ENCODE measurements at regions not wholly inside any gene's neighbourhood (a gene's known extent, or its start where the extent isn't known, plus 50 kb on each side); places are given as distances from the start of the nearest gene placed in this dataset.

GRCh38 chr17:33640629-33641028 lies 347.5 kb upstream of the ASIC2 start:
- H3K9me3 Mint-ChIP-seq = peaks cover 0 to 10% (median 4%) of the 10 kb centered on the region in 7 donors
- no peak for TF ChIP-seq CTCF (IDR thresholded peaks at IDR 0.05)
- no peak overlapping the region for H2AFZ ChIP-seq (ENCODE audit: insufficient read depth, low read depth, low read length, poor library complexity, severe bottlenecking)
- H3K4me2 ChIP-seq (replicated peaks; ENCODE audit: extremely low read depth, low read length, poor library complexity, severe bottlenecking) = no peak overlapping the region
- H4K20me1 ChIP-seq (ENCODE audit: insufficient read depth, low read length) = no peaks in the 10 kb centered on the region
- peaks cover 0 to 13% (median 3%) of the 10 kb centered on the region in 3 donors for H3K27me3 Mint-ChIP-seq (ENCODE audit: low read depth in 3 of 3)
- H3K4me3 ChIP-seq (replicated peaks in 1 of 3; ENCODE audit: low read depth in 2 of 3, low read length in 3 of 3) = no peak overlapping the region
- no peak overlapping the region for H3K27ac ChIP-seq (ENCODE audit: low read depth in 1 of 2, low read length in 2 of 2)
- peaks cover 4 to 10% of the 10 kb centered on the region in 2 donors for H3K4me1 ChIP-seq (ENCODE audit: control insufficient read depth in 1 of 2, insufficient read depth in 2 of 2, low read length in 2 of 2)
- no peak overlapping the region for H3K27ac Mint-ChIP-seq
- intact Hi-C loops (cut with micrococcal nuclease) = no loop called here
- H3K79me2 ChIP-seq (ENCODE audit: insufficient read depth, low read length) = no peaks in the 10 kb centered on the region
- H3K4me3 Mint-ChIP-seq = no peak overlapping the region
- WGBS (ENCODE audit: insufficient coverage) = 86% methylated on average over 7 of the region's 8 CpGs
- peaks cover 28% of the 10 kb centered on the region for H3K4me1 Mint-ChIP-seq
- H3K9me3 ChIP-seq (replicated peaks in 1 of 2; ENCODE audit: control insufficient read depth in 1 of 2, insufficient read depth in 1 of 2, low read length in 2 of 2) = peaks cover 0 to 2% of the 10 kb centered on the region in 2 donors
- DNase-seq = no peak
- no peaks in the 10 kb centered on the region for H3K36me3 Mint-ChIP-seq
- H3K27me3 ChIP-seq (ENCODE audit: control insufficient read depth in 2 of 2, insufficient read depth in 2 of 2, low read length in 2 of 2) = no peaks in the 10 kb centered on the region
- H3K36me3 ChIP-seq (replicated peaks in 1 of 2; ENCODE audit: control insufficient read depth in 1 of 2, insufficient read depth in 2 of 2, low read length in 2 of 2) = no peaks in the 10 kb centered on the region
- no peak overlapping the region for H3K9ac ChIP-seq (ENCODE audit: insufficient read depth, low read length, poor library complexity, severe bottlenecking)

GRCh38 chr17:33642002-33642401 lies 348.9 kb upstream of the ASIC2 start:
- Histone ChIP-seq H3K36me3 (replicated peaks in 1 of 2; ENCODE audit: control insufficient read depth in 1 of 2, insufficient read depth in 2 of 2, low read length in 2 of 2) (no peaks in the 10 kb centered on the region), H3K79me2 (ENCODE audit: insufficient read depth, low read length) (no peaks in the 10 kb centered on the region), H3K4me3 (replicated peaks in 1 of 3; ENCODE audit: low read depth in 2 of 3, low read length in 3 of 3) (no peak overlapping the region), H3K27ac (ENCODE audit: low read depth in 1 of 2, low read length in 2 of 2) (no peak overlapping the region), H3K9me3 (replicated peaks in 1 of 2; ENCODE audit: control insufficient read depth in 1 of 2, insufficient read depth in 1 of 2, low read length in 2 of 2) (peaks cover 0 to 2% of the 10 kb centered on the region in 2 donors), H3K4me2 (replicated peaks; ENCODE audit: extremely low read depth, low read length, poor library complexity, severe bottlenecking) (no peak overlapping the region), H3K4me1 (ENCODE audit: control insufficient read depth in 1 of 2, insufficient read depth in 2 of 2, low read length in 2 of 2) (peaks cover 4 to 10% of the 10 kb centered on the region in 2 donors), H2AFZ (ENCODE audit: insufficient read depth, low read depth, low read length, poor library complexity, severe bottlenecking) (no peak overlapping the region), H3K27me3 (ENCODE audit: control insufficient read depth in 2 of 2, insufficient read depth in 2 of 2, low read length in 2 of 2) (peaks cover 0 to 3% of the 10 kb centered on the region in 2 donors), H3K9ac (ENCODE audit: insufficient read depth, low read length, poor library complexity, severe bottlenecking) (no peak overlapping the region), H4K20me1 (ENCODE audit: insufficient read depth, low read length) (no peaks in the 10 kb centered on the region)
- Mint-ChIP-seq H3K27me3 (ENCODE audit: low read depth in 3 of 3) (peaks cover 5 to 15% (median 6%) of the 10 kb centered on the region in 3 donors), H3K4me3 (no peak overlapping the region), H3K27ac (no peak overlapping the region), H3K9me3 (peaks cover 0 to 10% (median 4%) of the 10 kb centered on the region in 7 donors), H3K4me1 (peaks cover 24% of the 10 kb centered on the region), H3K36me3 (no peaks in the 10 kb centered on the region)
- intact Hi-C loops (cut with micrococcal nuclease) = no loop called here
- TF ChIP-seq CTCF (IDR thresholded peaks at IDR 0.05) = no peak
- no peak for DNase-seq
- WGBS (ENCODE audit: insufficient coverage) = no CpG with 5 or more reads among the region's 1 CpG

Measured in CD14-positive monocyte (primary cell).